Kidney tubule cell (primary cell): ENCODE measurements at regions not wholly inside any gene's neighbourhood (a gene's known extent, or its start where the extent isn't known, plus 50 kb on each side); places are given as distances from the start of the nearest gene placed in this dataset.
A peak's percentile ranks its signal among the peaks of the same experiment; 100 is the strongest.
"Not testable (repeated sequence)": the region's sequence is repeated elsewhere in the genome, so short reads cannot be mapped to it uniquely, and the experiment has no call there.

ENCODE experiments used
- DNase-seq: peaks from one replicate; pipeline ENCODE4 v3.0.0-alpha.2; 2018; ENCODE audit warnings: low spot score

- DNase-seq, result no peak
Measured at GRCh38 chr1:38505944-38506343, 353.6 kb downstream of the RRAGC start.

- DNase-seq, result no peak
Measured at GRCh38 chr1:38502758-38503157, 356.8 kb downstream of the RRAGC start.

- DNase-seq, result no peak
Measured at GRCh38 chr1:38500891-38501290, 358.7 kb downstream of the RRAGC start.

GRCh38 chr1:38500352-38500751 lies 359.2 kb downstream of the RRAGC start:
- no peak for DNase-seq

- no peak for DNase-seq
Measured at GRCh38 chr1:38498686-38499085, 360.9 kb downstream of the RRAGC start.

- no peak for DNase-seq
Measured at GRCh38 chr1:38497921-38498656, 361.5 kb downstream of the RRAGC start.

GRCh38 chr1:38493306-38493705 lies 366.3 kb downstream of the RRAGC start:
- not testable (repeated sequence) for DNase-seq

GRCh38 chr1:38489844-38490270 lies 369.7 kb downstream of the RRAGC start:
- DNase-seq, result peak; percentile 37

GRCh38 chr1:38488162-38488898 lies 371.2 kb downstream of the RRAGC start:
- no peak for DNase-seq

- no peak for DNase-seq
Measured at GRCh38 chr1:38487396-38487795, 372.2 kb downstream of the RRAGC start.

GRCh38 chr1:38486085-38486484 lies 373.5 kb downstream of the RRAGC start:
- DNase-seq, result no peak

- no peak for DNase-seq
Measured at GRCh38 chr1:38481871-38482826, 377.4 kb downstream of the RRAGC start.

GRCh38 chr1:38479662-38480061 lies 379.9 kb downstream of the RRAGC start:
- DNase-seq, result not testable (repeated sequence)

- DNase-seq, result no peak
Measured at GRCh38 chr1:38477811-38478210, 381.8 kb downstream of the RRAGC start.

- DNase-seq, result no peak
Measured at GRCh38 chr1:38476850-38477178, 382.8 kb downstream of the RRAGC start.

GRCh38 chr1:38476111-38476849 lies 383.3 kb downstream of the RRAGC start:
- DNase-seq, result no peak

GRCh38 chr1:38475624-38476005 lies 384.0 kb downstream of the RRAGC start:
- no peak for DNase-seq

- DNase-seq, result peak; percentile 14
Measured at GRCh38 chr1:38474738-38475623, 384.6 kb downstream of the RRAGC start.

- DNase-seq, result no peak
Measured at GRCh38 chr1:38466487-38466886, 393.1 kb downstream of the RRAGC start.

- no peak for DNase-seq
Measured at GRCh38 chr1:38465460-38465859, 394.1 kb downstream of the RRAGC start.
